NCI-H2081 treated with DMSO at 0.1 percent for 48 hours (cell line): ENCODE measurements at regions not wholly inside any gene's neighbourhood (a gene's known extent, or its start where the extent isn't known, plus 50 kb on each side); places are given as distances from the start of the nearest gene placed in this dataset.
"Not testable (repeated sequence)": the region's sequence is repeated elsewhere in the genome, so short reads cannot be mapped to it uniquely, and the experiment has no call there.

ENCODE experiments used
- DNase-seq: peaks from one replicate; lab custom pipeline; 2025; lab: John Stamatoyannopoulos, UW

DNA sequence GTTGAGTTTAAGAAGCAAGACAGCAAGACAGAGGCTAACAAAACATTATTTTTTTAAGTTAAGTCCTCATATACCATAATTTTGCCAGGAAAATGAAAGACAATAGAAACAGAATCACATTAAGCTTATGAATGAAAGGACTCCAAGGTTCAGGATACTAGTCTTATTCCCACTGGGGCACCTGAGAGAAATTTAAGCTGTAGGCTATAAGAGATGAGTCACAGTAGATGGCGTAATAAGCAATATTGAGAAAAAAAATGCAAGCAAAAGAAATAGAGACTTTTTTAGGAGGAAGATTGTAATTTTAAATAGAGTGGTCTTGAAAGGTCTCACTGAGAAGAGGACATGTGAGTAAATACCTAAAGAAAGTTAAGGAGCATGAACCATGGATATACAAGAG lies 57.1 kb upstream of the KIF2B start:
- DNase-seq, result no peak

DNA sequence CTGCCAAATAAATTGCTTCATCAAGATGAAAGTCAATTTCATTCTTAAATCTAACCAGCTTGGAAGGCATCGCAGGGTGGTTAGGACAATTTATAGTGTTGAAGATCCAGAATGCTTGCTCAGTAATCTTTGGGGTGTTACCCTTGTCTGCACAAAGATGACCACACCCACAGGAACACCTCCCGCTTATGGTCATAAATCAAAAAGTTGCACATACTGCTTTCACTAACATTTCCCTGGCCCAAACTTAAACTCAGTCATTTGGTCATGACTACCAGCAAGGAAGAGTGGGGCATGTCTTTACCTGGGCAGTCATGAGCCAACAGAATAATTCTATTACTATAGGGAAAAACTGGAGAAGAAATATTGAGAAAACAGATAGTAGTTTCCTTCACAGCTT lies 57.6 kb upstream of the KIF2B start:
- DNase-seq, result no peak

DNA sequence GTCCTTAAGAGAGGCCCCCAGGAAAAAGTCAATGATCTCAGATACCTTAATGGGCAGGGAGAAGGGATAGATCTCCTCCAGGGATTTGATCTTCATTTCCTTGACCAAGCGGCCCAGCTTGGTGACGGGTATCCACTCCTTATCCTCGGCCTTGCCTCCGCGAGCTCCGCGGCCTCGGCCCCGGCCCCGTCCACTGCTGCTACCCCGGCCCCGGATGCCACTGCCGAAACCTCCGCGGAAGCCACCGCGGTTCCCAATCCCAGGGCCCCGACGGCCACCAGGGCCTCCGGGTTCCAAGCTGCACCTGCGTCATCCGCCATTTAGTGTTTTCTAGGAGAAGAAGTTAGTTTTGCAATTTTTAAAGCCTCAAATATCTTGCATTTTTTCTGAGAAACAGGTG lies 65.2 kb upstream of the KIF2B start:
- no peak for DNase-seq

DNA sequence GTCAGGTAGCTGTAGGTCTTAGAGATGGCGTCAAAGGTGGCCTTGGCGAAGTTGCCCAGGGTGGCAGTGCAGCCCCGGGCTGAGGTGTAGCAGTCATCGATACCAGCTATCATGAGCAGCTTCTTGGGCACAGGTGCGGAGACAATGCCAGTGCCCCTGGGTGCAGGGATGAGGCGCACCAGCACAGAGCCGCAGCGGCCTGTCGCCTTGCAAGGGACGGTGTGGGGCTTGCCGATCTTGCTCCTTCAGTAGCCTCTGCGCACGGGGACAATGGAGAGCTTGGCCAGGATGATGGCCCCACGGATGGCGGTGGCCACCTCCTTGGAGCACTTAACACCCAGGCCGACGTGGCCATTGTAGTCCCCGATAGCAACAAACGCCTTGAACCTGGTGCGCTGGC lies 65.6 kb upstream of the KIF2B start:
- DNase-seq, result not testable (repeated sequence)

DNA sequence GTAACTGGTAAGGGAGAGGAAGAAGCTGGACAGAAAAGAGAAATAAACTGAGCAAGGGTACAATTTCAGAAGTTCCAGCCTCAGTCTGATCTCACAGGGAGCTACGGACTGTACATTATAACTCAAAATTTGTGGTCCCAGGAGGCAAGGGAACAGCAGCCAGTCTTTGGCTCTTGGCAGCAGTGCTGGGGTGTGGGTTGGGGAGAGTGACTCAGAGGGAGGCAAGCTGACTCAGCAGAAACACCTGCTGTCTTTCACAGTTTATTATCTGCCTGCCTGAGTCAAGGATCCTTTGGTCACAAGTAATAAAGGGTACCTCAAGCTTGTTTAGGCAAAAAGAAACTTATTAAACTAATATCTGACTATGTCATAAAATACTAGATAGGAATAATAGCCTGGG lies 73.5 kb upstream of the KIF2B start:
- DNase-seq, result no peak

DNA sequence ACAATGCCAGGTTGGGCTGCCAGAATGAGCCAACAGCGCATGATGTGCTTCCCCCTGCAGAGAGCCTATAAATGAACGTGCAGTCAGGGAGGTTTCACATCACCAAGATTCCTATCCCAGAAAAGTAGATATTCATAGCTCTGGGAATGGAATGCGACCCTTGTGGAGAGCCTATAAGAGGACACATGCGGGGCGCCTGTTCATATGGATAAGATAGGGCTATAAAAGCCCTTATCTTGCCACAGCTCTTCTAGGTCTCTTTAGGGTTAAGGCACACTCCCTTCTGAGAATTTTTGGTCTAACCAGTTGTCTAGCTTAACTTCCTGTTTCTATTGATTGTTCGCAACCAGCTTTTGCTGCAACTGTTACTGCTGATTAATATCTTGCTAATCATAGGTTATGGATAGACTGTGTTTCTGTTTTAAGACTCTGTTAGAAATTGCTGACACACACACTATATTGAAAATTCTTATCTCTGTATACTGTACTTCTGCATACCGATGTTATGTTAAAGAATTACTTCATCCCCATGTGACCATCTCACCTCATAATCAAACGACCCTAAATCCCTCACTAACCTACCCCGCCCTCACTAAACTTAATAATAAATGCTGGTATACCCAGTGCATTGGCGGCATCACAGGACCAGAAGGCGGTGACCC lies 74.4 kb upstream of the KIF2B start:
- DNase-seq, result not testable (repeated sequence)

DNA sequence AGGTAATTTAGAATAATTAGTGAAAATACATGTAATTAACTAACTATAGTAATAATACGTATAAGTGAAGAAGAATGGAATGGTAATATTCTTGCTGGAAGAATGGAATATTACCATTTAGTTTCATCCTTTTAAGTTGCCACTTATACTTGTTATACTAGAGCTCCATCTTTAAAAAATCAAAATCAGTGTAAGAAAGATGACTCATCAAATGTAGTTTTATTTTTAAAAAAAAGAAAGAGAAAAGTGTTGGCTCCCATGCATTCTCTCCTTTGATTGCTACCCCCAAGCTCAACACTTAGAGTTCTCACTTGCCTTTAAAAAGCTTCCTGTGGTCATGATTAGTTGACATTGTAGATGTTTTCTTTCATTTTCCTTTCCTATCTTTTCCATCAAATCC lies 82.4 kb upstream of the KIF2B start:
- no peak for DNase-seq

DNA sequence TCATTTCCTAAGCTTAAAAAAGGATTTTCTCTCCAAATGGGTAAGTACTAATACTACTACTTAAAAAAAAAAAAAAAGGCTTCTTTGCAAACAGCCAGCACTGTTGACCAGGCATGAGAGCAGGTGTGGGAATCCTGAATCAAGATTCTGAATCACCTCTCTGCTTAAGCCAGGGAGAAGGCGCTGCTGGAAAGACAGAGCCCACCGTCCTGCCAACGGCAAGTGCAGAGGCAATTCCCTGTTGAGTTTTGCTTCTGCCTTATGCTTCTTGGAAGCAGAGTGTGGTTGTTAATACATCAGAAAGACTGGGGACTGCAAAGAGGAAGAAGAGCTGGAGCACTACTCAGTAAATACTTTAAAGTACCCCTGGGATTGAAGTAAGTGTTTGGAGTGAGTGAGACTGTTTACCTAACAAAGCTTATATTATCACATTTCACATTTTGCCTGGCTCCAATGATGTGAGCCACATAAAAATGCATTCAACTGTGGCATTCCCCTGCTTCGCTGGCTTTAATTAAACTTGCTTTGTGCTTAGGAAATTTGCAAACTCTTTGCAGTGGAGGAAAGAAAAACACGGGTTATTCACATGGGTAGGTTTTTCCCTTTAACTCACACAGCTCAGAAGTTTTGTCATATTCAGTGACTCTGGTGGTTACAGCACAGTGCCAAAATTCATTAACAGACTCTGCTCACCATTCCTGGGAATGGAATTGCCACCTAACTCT lies 86.0 kb upstream of the KIF2B start:
- no peak for DNase-seq

DNA sequence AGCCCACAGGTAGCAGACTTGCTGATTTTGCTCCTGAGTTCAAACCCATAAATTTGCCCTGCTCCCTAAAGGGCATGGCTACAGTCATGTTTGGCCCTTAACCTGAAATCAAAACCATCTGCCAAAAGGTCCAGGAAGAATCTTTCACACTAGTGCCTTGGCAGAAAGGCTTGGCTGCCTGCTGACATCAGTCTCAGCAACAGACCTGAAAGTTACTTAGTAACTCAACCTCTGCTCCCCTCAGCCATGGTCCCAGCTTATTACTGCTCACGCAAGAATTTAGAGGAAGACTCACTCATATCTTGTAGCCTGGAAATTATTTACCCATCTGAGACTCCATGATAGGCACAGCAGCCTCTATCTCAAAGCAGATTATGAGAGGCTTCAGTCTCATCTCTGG lies 98.0 kb upstream of the KIF2B start:
- no peak for DNase-seq

DNA sequence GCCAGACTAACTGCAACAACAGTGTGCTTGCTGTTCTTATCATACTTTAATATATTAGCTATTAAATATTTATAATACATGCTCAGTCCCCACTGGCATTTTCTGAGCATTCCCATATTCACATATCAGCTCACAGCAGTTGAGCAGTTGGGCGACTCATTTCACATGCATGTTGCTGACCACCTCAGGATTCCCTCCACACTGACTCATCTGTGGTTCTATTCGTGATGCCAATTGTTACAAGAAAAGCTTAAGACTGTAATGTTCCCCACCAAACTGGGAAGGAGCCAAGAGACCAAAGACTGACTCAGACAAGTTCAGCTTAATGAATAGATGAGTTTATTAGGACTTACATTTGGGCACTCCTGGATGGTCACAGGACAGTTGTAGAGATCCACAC lies 100.3 kb upstream of the KIF2B start:
- no peak for DNase-seq

DNA sequence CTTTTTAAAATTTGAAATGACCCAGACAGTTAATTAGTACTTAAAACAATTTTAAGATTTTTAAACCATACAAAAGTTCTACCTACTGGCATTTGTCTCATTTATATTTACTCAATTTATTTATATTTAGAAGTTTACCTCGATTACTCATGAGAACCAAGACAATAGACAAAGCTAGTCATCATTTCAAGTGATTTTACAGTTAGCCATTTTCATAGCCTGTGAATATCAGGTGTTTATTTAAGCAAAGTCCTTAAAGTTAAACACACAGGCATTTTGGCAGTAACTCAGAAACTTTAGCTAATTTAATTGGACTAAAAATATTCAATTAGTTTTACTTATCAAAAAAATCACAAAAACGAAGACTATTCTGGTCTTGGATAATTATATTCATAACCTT lies 101.6 kb upstream of the KIF2B start:
- DNase-seq, result no peak

DNA sequence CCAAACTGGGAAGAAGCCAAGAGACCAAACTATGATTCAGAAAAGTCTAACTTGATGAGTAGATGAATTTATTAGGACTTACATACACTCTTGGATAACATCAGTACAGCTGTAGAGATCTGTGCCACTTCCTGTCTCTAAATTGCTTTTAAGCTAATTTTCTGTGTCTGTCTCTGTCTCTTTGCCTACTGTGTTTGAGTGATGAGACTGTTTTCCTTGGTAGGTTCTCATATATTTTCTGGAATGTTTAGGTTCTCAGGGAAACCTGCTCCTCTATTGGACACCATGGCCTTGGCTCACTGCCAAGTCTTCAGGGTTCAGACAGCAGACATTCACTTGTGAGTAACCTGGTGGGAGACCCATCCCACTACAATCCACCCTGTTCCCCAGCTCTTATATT lies 103.5 kb upstream of the KIF2B start:
- no peak for DNase-seq

DNA sequence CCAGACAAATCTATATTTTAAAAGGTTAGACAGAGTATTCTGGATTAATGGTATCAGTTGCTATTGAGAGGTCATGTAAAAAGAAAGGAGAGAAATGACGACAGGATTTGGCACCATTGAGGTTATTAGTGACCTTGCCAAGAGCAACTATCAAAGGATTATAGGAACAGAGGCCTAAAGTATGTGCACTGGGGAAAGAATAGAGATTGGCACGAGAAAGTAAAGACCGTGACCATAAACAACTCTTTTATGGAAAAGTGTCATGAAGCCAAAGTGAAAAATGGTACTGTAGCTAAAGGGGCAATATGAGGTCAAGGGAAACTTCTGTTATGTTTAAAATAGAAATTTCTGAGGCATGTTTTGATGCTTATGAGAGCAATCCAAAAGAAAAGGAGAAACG lies 115.2 kb upstream of the KIF2B start:
- no peak for DNase-seq

DNA sequence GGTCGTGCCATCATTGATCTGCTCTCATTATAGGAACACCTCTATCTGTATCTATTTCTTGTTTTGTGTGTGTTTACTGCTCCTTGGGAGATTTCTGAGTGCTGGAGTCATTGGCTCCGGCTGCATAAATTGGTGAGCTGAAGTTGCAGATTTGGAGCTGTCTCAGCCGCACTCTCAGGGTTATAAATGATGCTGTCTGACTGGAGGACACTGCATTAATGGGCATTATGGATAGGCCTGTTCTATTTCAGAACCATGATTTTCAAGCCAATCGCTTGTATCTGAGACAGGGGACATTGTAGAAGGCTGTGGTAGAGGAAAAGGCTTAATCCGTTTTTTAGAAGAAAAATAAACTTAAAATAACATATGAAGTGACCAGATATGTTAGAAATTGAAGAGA lies 126.4 kb upstream of the KIF2B start:
- DNase-seq, result no peak

DNA sequence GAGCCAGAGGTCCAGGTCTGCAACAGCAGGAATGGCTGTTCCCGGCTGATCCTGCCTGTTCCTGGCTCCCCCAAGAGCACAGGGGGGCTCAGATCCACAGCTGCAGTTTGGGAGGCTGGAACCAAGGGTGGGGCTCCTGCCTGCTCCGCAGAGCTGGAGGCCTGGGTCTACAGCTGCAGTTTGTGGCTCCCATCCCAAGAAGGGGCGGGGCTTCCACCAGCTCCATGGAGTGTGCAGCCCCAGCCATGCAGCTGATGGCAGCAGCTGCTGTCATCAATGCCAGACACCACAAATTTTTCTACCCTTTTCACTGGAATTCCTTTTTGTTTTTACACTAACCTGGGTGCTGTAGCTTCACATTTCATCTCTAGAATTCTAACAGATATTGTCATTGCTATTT lies 135.4 kb upstream of the KIF2B start:
- DNase-seq, result no peak

DNA sequence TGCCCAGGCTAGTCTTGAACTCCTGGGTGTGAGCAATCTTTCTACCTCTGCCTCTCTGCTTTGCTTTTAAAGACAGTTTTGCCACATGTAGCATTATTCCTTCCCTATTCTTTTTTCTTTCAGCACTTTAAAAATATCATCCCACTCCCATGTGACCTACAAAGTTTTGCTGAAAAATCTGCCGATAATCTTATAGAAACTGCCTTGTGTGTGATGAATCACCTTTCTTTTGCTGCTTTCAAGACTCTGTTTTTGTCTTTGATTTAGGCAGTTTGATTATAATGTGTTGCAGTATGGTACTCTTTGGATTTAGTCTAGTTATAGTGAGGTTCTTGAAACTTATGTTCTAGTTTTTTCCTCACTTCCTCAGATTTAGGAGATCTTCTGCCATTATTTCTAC lies 142.0 kb upstream of the KIF2B start:
- no peak for DNase-seq

DNA sequence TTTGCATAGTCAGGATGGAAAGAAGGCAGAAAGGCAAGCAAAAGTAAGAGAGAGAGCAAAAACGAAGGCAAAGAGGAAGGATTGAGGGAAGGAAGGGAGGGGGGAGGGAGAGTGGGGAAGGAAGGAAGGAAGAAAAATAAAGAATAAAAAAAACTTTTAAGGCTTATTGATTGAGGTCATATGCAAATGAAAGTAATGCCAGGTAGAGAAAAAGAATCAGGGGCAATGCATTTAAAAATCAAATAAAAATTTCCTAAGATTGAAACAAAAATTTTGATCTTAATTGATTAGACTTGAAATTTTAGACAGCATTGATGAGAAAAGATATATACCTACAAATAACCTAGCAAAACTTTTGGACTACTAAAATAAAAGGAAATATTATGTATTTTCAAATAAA lies 153.9 kb upstream of the KIF2B start:
- no peak for DNase-seq

DNA sequence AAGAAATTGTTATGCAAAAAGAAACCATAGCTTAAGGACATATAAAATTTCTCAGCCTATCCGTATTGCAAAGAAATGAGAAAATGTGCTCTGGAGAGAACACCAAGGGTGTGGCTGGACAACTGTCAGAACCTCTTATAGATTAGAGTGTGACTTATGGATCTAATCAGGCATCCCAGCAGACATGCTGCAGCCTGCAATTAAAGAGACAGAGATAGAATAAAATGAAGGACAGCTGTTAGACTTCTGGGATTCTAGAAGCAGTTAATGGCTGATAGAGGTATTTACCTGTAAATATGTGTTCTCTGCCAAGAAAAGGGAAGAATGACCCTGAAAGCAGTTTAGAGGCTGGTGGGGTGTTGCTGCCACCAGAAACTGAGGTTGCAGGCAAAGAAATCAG lies 160.1 kb upstream of the KIF2B start:
- DNase-seq, result no peak

DNA sequence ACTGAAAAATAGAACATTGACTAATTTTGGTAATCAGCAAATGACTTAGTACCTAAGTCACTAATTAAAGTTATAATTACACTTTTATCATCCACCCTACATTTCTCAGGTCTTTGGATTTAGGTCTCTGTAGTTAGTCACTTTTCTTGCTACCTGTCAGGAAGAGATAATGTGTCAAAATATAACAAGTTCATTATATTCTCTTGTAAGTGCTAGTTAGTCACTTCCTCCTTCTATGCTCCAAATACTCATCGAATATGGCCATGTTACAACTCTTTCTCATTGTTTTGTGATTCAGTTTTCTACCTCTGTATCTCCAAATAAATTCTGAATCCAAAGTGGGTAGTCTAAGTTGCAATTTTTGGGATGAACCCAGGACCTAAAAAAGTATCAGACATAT lies 163.5 kb upstream of the KIF2B start:
- DNase-seq, result no peak

DNA sequence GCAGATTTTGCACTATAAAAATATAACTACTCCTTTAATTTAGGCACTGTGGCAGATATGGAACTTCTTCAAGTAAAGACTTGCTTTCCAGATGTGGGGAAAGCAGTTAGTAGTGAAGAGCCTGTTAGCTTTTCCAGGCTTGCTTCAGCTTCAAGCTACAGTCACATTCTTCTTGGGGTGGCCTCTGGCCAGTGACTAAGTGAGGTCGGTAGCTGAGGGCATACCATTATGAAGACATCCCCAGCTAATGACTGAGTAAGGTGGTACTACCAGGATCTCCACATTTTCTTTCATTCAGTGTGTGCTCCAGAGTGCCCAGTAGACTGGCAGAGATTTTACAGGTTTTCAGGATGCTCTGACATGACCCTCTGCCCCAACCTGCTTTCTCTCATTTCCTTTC lies 167.1 kb upstream of the KIF2B start:
- no peak for DNase-seq

DNA sequence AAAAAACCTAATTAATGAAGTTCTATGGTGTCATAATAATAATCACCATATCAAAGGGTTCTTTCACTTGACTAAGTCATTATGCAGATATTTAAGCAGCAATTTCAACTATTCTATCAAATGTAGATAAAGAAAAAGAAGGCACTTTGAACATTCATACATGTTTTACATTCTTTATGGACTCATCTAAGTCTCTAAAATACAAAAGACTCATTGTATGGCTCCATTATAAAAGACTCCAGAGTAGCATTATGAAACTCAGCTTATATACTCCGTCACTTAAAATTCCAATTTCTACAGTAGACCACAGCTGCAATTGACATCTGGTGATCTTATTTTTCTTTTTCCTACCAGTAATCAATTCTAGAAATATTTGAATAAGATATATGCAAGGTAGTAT lies 173.5 kb upstream of the KIF2B start:
- DNase-seq, result no peak

DNA sequence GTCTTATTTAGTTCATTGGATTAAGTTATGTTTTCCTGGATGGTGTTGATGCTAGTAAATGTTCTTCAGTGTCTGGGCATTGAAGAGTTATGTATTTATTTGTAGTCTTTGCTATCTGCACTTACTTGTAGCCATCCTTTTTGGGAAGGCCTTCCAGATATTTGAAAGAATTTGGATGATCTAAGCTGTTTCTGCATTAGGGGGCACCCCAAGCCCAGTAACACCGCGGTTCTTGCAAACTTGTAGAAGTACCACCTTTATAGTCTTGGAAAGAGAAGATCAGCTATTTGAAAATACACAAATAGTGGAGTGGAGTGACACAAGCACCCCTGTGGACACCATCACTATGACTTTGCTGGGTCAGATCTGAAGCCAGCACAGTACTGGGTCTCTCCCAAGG lies 175.9 kb upstream of the KIF2B start:
- no peak for DNase-seq

DNA sequence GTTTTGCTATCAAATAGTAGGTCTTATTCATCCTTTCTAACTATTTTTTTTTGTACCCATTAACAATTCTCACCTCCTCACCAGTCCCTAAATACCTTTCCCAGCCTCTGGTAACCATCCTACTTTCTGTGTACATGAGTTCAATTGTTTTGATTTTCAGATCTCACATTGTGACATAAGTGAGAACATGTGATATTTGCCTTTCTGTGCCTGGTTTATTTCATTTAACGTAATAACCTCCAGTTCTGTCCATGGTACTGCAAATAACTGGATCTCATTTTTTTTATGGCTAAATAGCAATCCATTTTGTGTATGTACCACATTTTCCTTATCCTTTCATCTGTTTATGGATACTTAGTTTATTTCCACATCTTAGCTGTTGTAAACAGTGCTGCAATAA lies 181.9 kb upstream of the KIF2B start:
- no peak for DNase-seq

DNA sequence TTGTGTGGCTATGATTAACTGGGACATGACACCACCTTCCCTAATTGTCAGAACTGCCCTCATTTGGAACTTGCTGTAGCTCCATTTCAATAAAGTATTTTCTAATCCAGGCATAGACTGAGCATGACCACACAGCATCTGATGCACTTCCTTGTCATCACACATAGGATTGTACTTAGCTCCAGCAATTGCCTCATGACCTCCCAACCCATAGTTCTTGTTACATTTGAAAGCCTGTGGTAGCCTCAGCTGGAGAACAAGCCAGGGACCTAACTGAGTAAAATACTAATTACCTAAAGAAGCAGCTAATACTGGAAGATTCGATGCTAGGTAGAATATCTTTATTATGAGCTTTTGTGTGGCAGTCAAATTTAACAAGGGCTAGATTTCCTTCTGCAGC lies 187.3 kb upstream of the KIF2B start:
- DNase-seq, result no peak
